ENCODE measurements at regions not wholly inside any gene's neighbourhood (a gene's known extent, or its start where the extent isn't known, plus 50 kb on each side); places are given as distances from the start of the nearest gene placed in this dataset.

GRCh38 chr12:92558215-92558773 is 144.5 kb upstream of the PLEKHG7 start:
- no peak for FAIRE-seq
- no peak for DNase-seq (ENCODE audit: low spot score in 2 of 2)

DNA sequence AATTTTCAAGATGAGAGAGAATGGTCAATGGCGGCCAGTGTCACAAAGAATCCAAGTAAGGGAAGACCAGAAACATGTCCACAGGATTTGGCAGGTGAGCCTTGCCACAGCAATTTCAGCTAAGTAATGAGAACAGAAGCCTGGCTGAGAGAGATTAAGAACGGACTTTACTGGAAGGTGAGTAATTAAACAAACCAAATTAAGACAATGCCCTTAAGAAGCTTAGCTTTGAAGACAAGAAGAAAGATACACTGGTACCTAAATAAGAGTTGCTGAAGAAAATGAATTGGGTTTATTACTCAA is 145.4 kb upstream of the PLEKHG7 start:
- FAIRE-seq (no peak), DNase-seq (ENCODE audit: low spot score in 2 of 2) (no peak)

DNA sequence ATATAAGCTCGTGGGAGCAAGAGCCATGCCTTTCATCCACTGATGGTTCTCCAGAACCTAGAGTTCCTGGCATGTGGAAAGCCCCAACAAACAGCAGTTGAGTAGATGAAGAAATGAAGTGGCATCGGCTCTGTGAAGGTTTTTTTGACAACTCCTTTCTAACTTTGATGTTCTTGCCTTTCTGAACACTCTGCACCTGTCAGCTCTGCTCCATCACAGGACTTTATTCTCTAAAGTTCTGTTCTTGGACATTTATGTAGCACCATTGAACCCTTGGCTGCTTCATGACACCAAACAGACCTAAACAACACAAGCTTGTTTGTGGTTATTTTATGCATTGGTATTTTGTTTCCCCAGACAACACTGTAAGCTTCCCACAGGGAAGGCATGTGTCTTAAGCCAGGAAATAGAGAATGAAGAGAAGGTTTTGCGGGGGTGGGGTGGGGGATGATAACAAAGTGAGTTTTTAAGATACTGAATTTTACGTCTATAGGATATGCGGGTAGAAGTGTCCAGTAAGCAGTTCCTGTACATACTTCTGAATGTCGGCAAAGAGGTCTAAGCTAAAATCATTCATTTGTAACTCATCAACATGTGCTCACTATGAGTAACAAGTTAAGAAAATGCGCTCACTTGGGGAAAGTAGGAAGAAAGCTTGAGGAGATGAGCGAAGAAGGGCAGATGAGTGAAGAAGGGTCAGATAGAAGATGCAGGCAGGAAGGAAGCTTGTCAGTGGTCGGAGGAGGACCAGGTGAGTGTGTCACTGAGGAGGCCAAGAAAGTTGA is 146.0 kb upstream of the PLEKHG7 start:
- DNase-seq (ENCODE audit: low spot score in 2 of 2) (no peak), FAIRE-seq (no peak)

GRCh38 chr12:92556141-92556540 is 146.6 kb upstream of the PLEKHG7 start:
- DNase-seq (ENCODE audit: low spot score in 2 of 2) (no peak), FAIRE-seq (no peak)

- DNase-seq (ENCODE audit: low spot score in 2 of 2) (no peak), FAIRE-seq (no peak)
Observed at GRCh38 chr12:92554158-92555073, 148.4 kb upstream of the PLEKHG7 start.

GRCh38 chr12:92553389-92553788 is 149.4 kb upstream of the PLEKHG7 start:
- DNase-seq (ENCODE audit: low spot score in 2 of 2) (no peak), FAIRE-seq (no peak)

DNA sequence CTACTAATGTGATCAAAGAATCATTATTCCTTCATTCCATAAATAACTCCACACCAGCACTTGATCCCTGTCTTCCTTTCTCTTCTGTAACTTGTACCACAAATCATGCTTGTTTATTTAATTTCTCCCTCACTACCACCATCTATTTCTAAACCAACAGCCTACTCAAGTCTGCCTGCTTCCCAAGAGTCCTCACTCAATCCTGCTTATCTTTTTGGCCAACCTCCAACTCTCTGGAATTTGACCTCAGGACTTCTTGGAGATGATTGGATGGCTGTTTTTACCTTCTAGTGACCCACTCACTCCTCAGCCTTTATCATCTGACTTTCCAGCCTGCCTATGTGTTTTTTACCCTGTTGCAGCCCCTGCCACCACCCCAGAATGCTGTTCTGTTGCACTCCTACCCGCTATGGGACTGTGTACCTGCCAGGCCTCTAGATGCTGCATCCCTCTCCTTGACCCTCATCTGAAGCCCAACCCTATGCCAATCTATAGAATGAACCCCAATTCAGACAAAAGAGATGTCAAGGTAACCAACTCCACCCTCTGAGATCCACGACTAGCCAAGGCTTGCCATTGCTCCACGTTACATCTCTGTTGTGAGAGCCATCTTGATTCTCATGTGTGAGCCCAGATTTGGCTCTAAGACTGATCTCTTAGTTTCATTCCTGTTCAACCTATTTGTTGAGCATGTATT is 150.2 kb upstream of the PLEKHG7 start:
- DNase-seq (ENCODE audit: low spot score in 2 of 2): no peak
- no peak for FAIRE-seq

DNA sequence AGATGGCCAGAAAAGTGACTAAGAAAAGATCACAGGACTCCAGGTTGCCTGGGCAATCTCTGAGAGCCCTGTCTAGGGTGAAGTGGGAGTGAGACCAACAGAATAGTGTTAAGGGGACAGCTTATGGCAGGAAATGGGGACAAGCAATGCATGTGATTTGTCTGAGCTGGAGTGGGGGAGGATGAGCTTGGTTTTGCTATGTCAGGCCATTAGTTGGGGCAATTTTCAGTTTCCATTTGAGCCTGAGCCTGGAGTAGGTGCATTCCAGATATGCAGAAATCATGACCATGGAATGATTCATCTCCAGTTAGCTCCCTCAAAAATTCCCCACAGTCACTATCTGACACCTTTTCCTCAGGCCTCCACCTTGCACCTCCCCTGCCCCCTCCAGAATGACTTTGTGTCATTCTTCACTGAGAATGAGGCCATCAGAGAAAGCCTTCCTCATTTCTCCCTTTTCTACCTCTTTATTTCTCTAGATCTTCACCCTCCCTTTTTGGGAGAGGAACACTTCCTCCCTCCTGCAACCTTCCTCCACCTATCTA is 150.9 kb upstream of the PLEKHG7 start:
- DNase-seq (ENCODE audit: low spot score in 2 of 2) (no peak), FAIRE-seq (no peak)

DNA sequence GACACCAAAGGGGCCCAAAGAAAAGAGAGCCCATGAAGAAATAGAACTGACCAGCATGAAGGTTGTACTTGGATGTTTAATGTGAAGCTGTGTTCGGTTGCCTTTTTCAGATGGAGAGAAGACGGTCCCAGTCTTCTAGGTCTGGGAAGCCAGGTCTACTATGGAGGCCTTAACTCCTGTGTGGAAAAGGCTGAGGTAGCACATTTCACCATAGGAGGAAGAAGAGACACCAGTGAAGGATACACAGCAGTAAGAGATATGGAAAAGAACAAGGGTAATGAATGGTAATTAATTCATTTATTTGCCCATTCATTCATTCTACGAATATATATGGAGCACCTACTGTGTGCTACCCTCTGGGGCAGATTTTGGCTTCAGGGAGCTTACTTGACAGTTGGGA is 151.6 kb upstream of the PLEKHG7 start:
- no peak for DNase-seq (ENCODE audit: low spot score in 2 of 2)
- no peak for FAIRE-seq

- DNase-seq (ENCODE audit: low spot score in 2 of 2): no peak
- no peak for FAIRE-seq
Observed at GRCh38 chr12:92550661-92551060, 152.1 kb upstream of the PLEKHG7 start.

GRCh38 chr12:92550254-92550653 is 152.5 kb upstream of the PLEKHG7 start:
- DNase-seq (ENCODE audit: low spot score in 2 of 2) (no peak), FAIRE-seq (no peak)

GRCh38 chr12:92549516-92549915 is 153.3 kb upstream of the PLEKHG7 start:
- FAIRE-seq (no peak), DNase-seq (ENCODE audit: low spot score in 2 of 2) (no peak)

GRCh38 chr12:92547906-92548305 is 154.9 kb upstream of the PLEKHG7 start:
- FAIRE-seq (no peak), DNase-seq (ENCODE audit: low spot score in 2 of 2) (no peak)

DNA sequence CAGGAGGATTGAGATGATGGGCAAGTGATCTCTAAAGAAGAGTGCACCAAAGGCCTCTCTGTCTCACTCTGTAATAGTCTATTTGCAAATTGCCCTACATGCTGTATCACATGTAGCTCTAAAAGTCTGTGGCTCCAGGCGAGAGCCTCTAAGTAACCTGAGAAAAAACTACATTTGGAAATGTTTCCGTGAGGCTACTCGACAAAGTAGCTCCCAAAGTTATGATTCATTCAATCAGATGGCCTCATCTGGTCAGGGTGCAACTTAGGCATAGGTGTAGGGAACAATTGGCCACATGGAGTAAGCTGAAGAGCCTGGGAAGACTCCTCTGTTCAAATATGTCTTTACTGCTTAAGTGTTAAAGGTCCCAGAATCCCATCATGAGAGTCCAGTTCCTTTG is 155.4 kb upstream of the PLEKHG7 start:
- no peak for DNase-seq (ENCODE audit: low spot score in 2 of 2)
- FAIRE-seq: no peak

- DNase-seq (ENCODE audit: low spot score in 2 of 2): no peak
Observed at GRCh38 chr12:92546635-92547348, 156.0 kb upstream of the PLEKHG7 start.

DNA sequence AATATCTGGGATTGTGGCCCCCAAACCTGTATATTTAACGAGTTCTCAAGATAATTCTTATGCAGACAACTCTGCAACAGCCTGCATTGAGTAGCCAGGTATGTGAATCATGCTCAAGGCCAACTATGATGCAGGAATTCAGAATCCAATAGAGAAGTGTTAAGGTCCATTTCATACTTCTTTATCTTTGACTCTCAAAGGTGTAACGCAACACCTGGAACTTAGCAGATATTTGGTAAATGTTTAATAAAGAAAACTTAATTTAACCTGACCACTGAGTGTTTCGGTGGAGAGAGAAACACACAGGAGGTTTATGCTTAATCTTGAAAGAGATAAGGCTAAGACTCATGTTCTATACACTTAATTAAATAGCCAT is 156.5 kb upstream of the PLEKHG7 start:
- no peak for FAIRE-seq
- no peak for DNase-seq (ENCODE audit: low spot score in 2 of 2)

More at GRCh38 chr12:92546635-92547348, 156.0 kb upstream of the PLEKHG7 start:
- no peak for FAIRE-seq

GRCh38 chr12:92544322-92544721 is 158.5 kb upstream of the PLEKHG7 start:
- DNase-seq (ENCODE audit: low spot score in 2 of 2) (no peak), FAIRE-seq (no peak)

GRCh38 chr12:92543840-92544239 is 158.9 kb upstream of the PLEKHG7 start:
- no peak for FAIRE-seq
- no peak for DNase-seq (ENCODE audit: low spot score in 2 of 2)

DNA sequence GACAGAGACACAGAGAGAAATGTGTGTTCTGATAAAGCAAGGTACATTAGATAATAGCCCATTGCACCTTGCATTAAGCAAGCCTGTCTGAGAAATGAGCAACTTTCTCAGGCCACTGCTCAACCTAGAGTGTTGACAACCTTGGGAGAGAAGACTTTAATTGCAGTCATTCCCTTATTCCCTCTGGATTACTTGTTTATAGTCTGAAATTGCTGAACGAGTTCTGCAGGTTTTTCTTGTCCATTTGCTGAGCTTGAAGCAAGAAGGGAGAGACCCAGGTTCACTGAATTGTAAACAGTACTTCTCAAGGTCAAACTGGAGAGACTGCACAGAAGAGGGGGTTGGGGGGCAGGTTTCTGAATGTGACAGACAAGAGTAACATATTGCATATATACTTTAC is 159.4 kb upstream of the PLEKHG7 start:
- FAIRE-seq (no peak), DNase-seq (ENCODE audit: low spot score in 2 of 2) (no peak)

GRCh38 chr12:92541731-92542130 is 161.1 kb upstream of the PLEKHG7 start:
- DNase-seq (ENCODE audit: low spot score in 2 of 2) (no peak), FAIRE-seq (no peak)
